HG02678 (cell line): ENCODE measurements at regions not wholly inside any gene's neighbourhood (a gene's known extent, or its start where the extent isn't known, plus 50 kb on each side); places are given as distances from the start of the nearest gene placed in this dataset.

ENCODE experiments used
- ATAC-seq: cut with Tn5 transposase; IDR thresholded peaks from one replicate; pipeline ENCODE4 v1.9.1; 2021; ENCODE audit warnings: mild to moderate bottlenecking, moderate library complexity; ENCODE audit not compliant: unreplicated experiment

DNA sequence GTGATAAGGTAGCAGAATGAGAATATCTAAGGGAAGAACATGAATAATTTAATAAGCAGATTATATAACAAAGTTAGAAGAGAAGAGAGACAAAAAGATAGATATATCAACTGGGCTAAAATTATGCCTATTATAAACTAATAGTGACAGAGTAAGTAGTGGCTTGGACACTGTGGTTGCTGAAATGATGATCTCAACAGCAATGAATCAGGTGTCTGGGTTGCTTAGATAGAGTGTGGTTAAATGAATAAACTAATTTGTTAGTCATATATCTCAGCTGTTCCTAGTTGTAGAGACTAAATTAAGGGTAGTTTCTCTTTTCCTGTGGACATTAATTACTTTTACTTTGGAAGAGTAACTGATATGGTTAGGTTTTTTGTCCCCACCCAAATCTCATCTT lies 1485.4 kb upstream of the CELF4 start:
- no peak for ATAC-seq

DNA sequence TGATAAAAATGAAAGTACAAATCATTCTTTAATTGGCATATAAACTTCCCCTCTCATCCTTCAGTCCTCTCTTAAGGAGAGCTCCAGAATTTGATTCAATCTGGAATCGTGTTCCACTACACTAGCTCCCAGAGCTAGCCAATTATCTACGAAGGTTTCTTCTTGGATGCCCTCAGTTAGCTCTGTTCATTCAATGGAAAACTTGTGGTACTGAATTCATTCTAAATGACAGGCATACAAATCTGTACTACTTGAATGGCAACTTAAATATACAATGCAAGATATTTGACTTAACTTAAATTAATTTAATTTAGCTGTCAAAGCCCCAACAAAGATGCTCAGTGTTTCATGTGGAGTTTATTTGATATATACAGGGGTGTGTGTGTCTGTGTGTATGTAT lies 1474.2 kb upstream of the CELF4 start:
- ATAC-seq: no peak

GRCh38 chr18:39037925-39038324 lies 1472.3 kb upstream of the CELF4 start:
- ATAC-seq: no peak

GRCh38 chr18:39033312-39033711 lies 1467.7 kb upstream of the CELF4 start:
- ATAC-seq: no peak

- ATAC-seq: no peak
Observed at GRCh38 chr18:39031647-39032046, 1466.0 kb upstream of the CELF4 start.

DNA sequence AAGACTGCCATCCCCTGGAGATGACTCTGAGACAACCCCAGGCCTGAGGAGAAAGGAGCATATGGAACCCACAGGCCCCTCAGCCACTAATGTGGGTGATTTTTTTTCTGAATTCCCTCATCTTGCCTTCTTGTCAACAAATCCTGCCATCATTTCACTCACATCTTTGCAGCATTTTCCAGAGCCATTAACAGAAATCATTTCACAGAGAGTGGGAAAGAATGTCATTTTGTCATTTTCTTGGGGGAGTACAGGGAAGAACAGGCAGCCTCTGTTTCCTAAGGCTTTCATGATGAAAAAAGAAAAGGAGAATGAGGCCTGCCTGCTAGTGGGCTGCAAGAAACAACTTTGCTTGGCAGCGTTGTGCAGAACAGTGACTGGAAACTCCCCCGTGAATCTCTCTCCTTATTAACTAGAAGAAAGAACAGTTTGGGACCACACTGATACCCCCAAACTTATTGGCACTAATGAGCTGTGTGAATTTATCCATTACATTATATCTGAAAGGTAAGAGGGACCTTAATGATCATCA lies 1464.6 kb upstream of the CELF4 start:
- no peak for ATAC-seq

- ATAC-seq: no peak
Observed at GRCh38 chr18:39025531-39025930, 1459.9 kb upstream of the CELF4 start.

- no peak for ATAC-seq
Observed at GRCh38 chr18:39019989-39020388, 1454.4 kb upstream of the CELF4 start.

DNA sequence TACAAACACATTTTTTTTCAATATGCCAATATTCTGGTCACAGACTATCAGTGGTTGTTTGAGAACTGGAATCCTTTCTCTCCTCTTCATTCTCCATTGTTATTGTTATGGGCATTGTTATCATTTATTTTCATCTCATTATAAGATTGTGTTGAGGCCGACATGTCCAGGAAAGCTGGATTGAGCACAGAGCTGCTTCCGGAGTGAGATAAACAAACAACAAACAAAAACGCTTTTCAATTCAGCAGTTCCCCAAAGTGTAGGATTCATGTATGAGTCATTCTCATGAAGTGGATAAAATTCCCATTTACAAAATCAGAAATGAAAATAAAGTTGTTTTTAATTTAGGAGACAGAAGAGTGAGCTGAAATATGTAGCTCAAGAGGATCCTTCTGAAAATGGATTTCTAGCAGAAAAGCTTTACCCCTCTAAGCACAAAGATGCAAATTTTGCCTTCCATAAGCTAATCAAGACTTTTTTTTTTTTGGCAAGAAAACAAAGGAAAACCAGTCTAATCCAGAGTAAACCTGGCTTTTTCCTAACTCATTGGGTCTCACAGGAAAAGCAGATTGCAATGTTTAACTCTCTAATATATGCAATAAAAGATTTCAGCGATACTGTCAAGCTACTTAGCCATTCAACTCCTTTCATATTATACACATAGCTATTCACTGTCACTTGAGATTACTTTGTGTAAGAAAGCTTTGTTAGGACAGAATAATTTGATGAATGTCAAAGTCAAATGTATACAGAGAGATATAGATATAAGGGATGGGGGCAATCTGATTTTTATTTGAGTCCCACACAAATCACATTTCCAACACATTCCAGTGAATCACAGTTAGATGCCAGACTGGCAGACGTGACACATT lies 1441.7 kb upstream of the CELF4 start:
- ATAC-seq: no peak

DNA sequence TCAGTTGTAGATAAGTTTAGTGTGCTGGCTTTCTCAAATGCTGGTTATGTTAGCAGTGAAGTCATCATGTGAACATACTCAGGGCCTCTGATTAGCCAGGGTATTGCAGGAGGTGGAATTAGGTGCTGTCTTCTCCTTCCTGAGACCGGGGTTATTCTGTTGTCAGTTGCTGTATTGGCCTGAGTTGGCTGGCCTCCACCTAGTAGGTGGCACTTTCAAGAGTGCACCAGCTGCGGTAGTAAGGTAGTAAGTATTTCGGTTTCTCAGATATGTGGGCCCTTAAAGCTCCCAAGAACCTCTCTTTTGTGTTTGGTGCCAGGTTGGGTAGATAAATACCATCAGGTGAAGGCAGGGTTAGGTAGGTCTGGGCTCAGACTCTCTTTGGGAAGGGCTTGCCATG lies 1430.5 kb upstream of the CELF4 start:
- ATAC-seq: no peak

DNA sequence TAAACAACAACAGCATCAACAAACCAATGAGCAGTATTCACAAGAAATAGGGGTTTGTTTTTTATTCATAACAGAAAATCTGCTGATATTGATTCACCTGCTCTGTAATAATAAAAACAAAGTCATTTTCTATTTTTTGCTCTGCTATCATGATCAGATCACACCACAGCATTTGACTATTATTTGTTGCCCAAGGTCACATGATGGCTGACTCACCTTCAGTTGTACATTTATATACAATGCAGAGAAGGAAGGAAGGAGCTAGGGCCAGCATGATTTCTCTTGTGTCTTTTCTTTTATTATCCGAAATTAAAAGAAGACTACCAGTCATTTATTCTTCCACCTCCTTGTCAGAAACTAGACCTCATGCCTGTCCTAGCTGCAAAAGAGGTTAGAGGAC lies 1427.7 kb upstream of the CELF4 start:
- ATAC-seq: no peak

DNA sequence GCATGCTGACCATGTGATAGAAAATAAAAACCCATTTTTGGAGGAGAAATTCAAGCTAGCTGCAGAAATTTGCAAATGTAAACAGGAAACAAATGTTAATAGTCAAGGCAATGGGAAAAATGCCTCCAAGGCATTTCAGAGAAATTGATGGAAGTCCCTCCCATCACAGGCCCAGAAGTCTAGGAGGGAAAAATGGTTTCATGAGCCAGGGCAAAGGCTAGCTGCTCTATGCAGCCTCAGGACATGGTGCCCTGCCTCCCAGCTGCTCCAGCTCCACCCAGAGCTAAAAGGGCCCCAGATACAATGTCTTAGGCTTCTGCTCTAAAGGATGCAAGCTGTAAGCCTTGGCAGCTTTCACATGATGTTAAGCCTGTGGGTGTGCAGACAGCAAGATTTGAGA lies 1419.4 kb upstream of the CELF4 start:
- ATAC-seq: no peak

GRCh38 chr18:38982072-38982471 lies 1416.5 kb upstream of the CELF4 start:
- no peak for ATAC-seq

DNA sequence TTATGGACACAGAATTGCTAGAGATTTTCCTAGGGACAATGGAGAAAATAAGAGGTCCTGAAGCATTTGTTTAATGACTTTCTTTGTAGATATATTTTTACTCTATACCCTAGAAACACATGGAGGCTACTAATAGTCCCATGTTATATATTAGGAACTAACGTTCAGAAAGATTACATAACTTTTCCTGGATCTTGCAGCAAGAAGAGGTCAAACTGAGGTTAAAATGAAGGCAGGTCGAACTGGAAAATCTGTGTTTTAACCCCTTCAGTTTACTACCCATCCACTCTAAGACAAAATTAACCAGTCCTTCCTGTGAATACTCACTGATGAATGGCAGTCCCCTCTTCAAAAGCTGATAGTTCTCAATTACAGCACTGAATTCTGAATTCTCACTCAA lies 1415.8 kb upstream of the CELF4 start:
- ATAC-seq: no peak

GRCh38 chr18:38980420-38980819 lies 1414.8 kb upstream of the CELF4 start:
- no peak for ATAC-seq

DNA sequence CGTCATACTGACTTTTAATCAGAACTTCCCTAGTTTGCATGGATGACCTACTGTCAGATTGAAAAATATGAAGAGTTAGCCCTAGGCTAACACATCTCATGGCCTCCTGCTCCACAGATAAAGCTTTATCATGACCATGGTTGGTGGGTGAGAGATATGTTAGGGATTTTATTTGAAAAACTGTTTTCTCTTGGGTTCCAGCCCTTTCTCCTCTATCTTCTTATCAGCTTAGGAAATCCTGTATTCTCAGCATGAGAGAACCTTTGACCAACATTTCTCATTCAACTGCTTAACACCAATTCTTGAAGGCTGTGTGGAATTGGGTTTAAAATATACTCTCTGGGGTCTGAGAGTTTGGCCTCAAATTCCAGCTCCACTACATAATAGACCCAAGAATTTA lies 1407.0 kb upstream of the CELF4 start:
- ATAC-seq: no peak

DNA sequence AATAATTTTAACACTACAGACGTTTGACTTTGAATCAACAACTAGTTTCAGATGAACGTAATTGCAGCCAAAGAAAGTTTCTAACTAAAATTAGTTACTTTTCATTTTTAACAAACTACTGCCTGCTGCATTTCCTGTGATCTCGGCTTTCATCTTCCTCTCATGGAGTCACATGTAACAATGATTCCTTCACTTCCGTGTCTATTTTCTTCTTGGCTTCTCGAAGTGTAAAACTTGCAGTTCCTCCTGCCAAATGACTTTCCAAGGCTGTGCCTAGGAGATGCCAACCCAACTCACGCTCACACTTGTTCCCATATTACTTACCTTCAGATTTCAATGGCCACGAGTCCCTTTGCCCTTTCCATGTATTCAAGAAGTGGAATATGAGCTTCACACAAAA lies 1406.3 kb upstream of the CELF4 start:
- no peak for ATAC-seq

GRCh38 chr18:38966841-38967240 lies 1401.2 kb upstream of the CELF4 start:
- ATAC-seq: no peak

DNA sequence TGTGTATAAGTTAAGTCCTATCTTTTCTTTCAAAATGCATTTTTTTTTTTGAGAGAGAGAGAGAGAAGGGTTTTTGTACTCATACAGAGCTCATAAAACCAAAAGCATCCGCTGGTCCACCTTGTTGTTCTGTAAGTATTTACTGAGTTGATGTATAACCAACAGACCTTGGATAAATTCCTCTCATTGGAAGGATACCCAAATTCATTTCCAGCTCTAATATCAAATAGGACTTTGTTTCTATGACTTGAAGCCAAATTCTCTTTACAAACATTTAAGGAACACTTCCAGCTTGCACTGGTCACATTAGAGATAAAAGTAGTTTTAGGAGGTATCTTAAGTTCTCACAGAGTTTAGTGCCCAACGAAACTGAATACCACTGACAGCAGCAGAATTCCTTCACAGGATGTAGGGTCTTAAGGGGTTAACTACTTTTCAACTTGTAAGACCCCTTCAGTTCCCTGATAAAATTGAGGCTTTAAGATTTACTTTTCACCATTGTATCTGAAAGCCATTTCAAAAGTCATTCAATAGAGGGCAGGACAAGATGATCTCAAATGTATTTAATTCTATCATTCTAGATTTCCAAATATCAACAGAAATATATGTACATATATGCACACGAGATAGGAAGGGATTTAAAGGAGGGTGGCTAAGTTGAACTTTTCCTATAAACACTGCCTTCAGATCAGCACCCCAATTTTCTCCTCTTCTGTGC lies 1398.5 kb upstream of the CELF4 start:
- ATAC-seq: no peak

DNA sequence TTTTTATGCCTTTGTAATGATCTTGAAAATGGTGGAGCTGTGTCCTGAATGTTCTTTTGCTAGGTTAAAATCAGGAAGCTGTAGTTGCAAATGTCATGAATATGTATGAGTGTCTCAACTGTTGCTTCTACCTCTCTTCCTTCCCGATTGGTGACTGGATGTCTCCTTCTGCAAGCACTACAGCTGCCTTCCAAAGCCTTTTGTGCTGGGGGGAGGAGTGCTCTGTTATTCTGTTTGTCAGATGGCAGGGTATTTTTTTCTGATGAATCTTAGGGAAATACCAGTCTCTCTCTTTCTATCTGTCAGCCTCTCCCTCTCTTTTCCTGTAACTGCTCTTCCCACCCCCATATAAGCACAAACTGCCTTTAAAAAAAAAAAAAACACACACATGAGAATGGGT lies 1396.3 kb upstream of the CELF4 start:
- no peak for ATAC-seq

DNA sequence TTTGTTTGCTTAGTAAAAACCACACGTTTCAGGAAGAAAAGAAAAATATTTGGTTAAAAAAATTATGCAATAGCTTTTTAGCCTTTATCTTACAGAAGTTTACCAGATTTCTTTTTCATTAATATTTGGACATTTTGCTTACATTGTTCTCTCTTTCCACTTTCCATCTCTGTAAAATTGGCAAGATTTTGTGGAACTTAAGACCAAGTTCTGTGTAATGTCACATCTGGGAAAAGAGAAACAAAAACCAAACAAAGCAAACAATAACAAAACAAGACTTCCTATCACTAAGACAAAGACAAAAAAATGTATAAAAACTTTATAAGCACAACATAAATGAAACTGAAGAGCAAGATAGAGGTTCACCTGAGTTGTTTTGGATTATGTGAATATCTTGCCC lies 1392.1 kb upstream of the CELF4 start:
- ATAC-seq: no peak

DNA sequence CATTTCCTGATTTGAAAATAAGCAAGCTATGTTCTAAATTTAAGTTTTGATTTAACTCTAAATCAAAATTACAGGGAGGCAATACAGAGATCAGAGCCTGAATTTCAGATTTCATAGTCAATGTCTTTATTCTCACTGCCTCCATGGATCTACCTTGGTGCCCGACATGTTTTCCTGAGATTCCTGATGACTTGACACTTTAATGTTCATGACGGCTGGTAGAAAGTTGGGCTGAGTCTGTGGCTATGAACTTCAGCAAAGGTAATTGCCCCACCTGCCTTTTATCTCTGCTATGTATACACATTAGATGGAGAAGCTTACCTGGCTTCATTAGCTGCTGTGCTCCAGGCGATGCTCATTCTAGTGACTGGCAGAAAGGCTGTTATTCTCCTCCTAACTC lies 1390.5 kb upstream of the CELF4 start:
- no peak for ATAC-seq
